GM19035 (cell line): ENCODE measurements at regions not wholly inside any gene's neighbourhood (a gene's known extent, or its start where the extent isn't known, plus 50 kb on each side); places are given as distances from the start of the nearest gene placed in this dataset.
"Not testable (repeated sequence)": the region's sequence is repeated elsewhere in the genome, so short reads cannot be mapped to it uniquely, and the experiment has no call there.

Source experiments
- ATAC-seq: cut with Tn5 transposase; IDR thresholded peaks from one replicate; pipeline ENCODE4 v1.9.1; 2021; ENCODE audit not compliant: unreplicated experiment

GRCh38 chr1:198809247-198809646 is 170.4 kb downstream of the PTPRC start:
- ATAC-seq = no peak

- ATAC-seq = no peak
Measured at GRCh38 chr1:198811449-198811848, 172.6 kb downstream of the PTPRC start.

- ATAC-seq = no peak
Measured at GRCh38 chr1:198823626-198824025, 184.8 kb downstream of the PTPRC start.

DNA sequence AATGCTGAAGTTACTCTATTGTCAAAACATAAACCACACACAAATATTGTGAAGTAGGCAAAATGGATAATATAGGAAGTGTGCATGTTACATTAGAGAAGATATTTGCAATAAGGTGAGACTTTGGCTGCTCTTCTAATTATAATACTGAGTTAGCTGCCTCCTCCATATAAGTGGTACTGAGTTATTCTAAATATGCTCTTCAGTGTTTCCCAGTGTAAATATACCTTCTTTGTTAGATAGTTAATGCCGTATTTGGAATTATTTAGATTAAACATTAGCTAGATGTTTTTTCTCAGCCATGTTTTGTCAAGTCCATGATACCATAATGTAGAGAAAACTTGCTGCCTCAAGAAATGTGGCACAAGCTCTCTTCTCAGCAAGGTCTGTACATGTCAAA is 186.4 kb downstream of the PTPRC start:
- no peak for ATAC-seq

- no peak for ATAC-seq
Measured at GRCh38 chr1:198829356-198829755, 190.5 kb downstream of the PTPRC start.

- ATAC-seq = no peak
Measured at GRCh38 chr1:198829944-198830343, 191.1 kb downstream of the PTPRC start.

DNA sequence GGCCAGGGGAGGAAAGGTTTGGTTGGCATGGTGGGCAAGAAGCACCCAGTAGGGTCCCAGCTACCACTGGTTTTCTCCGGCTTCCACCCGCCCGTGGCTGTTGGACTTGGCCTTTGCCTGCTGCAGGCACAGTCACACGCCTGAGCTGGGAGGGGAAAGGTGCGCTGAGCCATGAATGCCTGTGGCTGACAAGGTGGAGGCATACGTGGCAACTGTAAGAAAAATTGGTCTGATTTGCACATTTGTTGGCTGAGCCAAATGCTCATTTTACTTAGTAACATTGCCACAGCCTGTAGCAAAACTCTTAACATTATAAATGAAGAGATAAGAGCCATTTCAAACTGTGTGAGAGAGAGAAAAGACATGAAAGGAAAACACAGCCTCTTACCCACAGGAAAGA is 191.6 kb downstream of the PTPRC start:
- no peak for ATAC-seq

- ATAC-seq = no peak
Measured at GRCh38 chr1:198833706-198834503, 195.1 kb downstream of the PTPRC start.

GRCh38 chr1:198837278-198838021 is 198.6 kb downstream of the PTPRC start:
- no peak for ATAC-seq

GRCh38 chr1:198838022-198838342 is 199.1 kb downstream of the PTPRC start:
- no peak for ATAC-seq

DNA sequence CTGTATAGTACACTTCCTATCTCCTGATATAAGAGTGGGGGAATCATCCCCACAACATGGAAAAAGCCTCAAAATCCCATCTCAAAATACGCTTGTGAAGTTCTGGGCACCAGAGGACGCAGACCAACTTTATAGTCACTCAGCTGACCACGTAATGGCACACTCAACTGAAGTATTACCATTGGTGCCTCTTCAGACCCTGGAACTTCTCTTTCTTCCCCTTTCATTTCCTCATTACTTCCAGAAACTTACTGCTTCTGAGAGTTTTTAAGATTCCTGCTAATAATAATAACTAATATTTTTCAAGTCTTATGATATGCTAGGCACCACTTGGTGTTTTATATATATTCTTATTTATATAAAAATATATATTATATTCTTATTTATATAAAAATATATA is 202.6 kb downstream of the PTPRC start:
- no peak for ATAC-seq

DNA sequence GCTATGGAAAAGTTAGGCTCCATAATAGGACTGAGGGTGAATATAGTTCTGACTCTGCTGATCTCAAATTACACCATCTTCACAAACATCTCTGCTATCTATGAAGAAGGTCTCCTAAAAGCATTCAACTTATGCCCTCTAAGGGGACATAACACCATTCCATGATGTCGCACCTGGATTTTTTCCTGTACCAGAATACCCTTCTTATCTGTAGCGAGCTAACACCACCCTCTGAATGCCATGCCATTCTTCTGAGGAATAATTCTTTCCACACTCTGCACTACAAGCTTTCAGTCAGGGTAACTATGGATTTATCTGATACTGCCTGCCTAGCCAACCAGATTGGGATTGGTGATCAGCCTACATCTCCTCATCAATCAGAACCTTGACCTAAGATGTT is 203.8 kb downstream of the PTPRC start:
- no peak for ATAC-seq

- no peak for ATAC-seq
Measured at GRCh38 chr1:198845271-198845670, 206.4 kb downstream of the PTPRC start.

DNA sequence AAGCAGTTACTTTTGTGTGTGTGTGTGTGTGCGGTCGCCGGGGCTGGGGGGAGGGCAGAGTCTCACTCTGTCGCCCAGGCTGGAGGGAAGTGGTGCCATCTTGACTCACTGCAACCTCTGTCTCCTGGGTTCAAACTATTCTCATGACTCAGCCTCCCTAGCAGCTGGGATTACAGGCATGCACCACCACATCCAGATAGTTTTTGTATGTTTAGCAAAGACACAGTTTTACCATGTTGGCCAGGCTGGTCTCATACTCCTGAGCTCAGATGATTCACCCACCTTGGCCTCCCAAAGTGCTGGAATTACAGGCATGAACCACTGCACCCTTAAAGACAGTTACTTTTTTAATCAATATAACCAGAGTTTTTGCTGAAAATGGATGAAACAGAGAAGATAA is 207.0 kb downstream of the PTPRC start:
- no peak for ATAC-seq

DNA sequence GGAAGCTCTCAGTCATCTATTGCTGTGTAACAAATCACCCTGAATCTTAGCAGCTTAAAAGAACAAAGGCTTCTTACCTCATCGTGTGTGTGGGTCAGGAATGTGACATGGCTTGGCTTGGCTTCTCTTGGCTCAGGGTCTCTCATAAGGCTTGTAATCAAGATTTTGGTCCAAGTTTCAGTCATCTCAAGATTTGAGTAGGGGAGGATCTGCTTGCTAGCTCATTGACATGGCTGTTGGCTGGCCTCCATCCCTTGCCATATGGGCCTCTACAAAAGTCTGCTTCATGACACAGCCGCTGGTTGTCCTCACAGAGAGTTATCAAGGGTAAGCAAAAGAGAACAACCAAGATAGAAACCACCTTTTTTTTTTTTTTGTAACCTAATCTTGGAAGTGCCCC is 207.7 kb downstream of the PTPRC start:
- no peak for ATAC-seq

DNA sequence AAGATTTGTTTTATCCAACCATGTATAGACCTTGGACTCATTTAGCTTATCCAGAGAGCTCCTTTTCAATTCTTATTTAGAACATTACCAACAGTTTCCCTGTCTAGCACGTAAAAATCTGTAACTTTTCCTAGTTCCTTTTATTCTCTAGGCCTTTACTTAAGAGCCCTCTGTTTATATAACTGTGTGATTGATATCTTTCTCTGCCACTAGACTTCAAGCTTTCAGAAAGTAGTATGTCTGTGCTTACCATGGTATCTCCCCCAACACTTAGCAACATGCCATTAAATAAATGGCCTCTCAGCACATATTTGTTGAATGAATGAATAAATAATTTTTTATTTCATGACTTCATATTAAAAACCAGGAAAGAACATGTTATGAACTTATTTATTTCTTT is 209.4 kb downstream of the PTPRC start:
- no peak for ATAC-seq

DNA sequence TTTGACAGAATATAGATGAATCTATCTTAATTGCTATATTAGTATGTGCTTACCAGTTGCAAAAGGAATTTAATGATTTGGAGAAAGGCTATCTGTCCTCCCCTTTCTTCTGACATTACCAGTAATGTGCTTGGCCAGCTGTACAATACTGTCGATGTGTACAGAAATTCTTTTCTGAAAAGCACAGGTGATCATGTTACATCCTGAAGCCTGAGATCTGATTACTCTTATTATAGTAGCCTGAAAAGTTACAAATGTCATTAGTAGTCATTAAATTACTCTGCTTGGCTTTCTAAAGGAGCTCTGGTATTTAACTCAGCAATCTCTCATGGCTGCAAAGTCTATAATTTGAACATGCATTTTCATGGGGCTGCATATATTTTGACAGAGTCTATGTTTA is 209.8 kb downstream of the PTPRC start:
- no peak for ATAC-seq

GRCh38 chr1:198849093-198849492 is 210.3 kb downstream of the PTPRC start:
- ATAC-seq = no peak

GRCh38 chr1:198850196-198850595 is 211.4 kb downstream of the PTPRC start:
- ATAC-seq = no peak

GRCh38 chr1:198850966-198851365 is 212.1 kb downstream of the PTPRC start:
- not testable (repeated sequence) for ATAC-seq

- ATAC-seq = no peak
Measured at GRCh38 chr1:198856601-198857000, 217.8 kb downstream of the PTPRC start.

GRCh38 chr1:198858033-198858432 is 219.2 kb downstream of the PTPRC start:
- ATAC-seq = no peak

GRCh38 chr1:198860371-198860770 is 221.5 kb downstream of the PTPRC start:
- ATAC-seq = no peak
